NCI-H748 (cell line): ENCODE measurements at regions not wholly inside any gene's neighbourhood (a gene's known extent, or its start where the extent isn't known, plus 50 kb on each side); places are given as distances from the start of the nearest gene placed in this dataset.

Experiments
- DNase-seq: peaks from one replicate; lab custom pipeline; 2025; ENCODE audit not compliant: unreplicated experiment; lab: John Stamatoyannopoulos, UW

GRCh38 chr12:127401005-127401404, 866.0 kb upstream of the TMEM132C start:
- no peak for DNase-seq

GRCh38 chr12:127401536-127401935, 865.4 kb upstream of the TMEM132C start:
- DNase-seq: no peak

GRCh38 chr12:127411166-127411915, 855.6 kb upstream of the TMEM132C start:
- no peak for DNase-seq

- no peak for DNase-seq
Observed at GRCh38 chr12:127411981-127412380, 855.0 kb upstream of the TMEM132C start.

- DNase-seq: no peak
Observed at GRCh38 chr12:127412866-127413265, 854.1 kb upstream of the TMEM132C start.

- DNase-seq: no peak
Observed at GRCh38 chr12:127414186-127414585, 852.8 kb upstream of the TMEM132C start.

- DNase-seq: no peak
Observed at GRCh38 chr12:127414636-127415035, 852.3 kb upstream of the TMEM132C start.

GRCh38 chr12:127416796-127417195, 850.2 kb upstream of the TMEM132C start:
- no peak for DNase-seq

- no peak for DNase-seq
Observed at GRCh38 chr12:127419111-127419510, 847.9 kb upstream of the TMEM132C start.

GRCh38 chr12:127421614-127422013, 845.4 kb upstream of the TMEM132C start:
- no peak for DNase-seq

GRCh38 chr12:127422935-127423566, 843.9 kb upstream of the TMEM132C start:
- no peak for DNase-seq

GRCh38 chr12:127425474-127425873, 841.5 kb upstream of the TMEM132C start:
- DNase-seq: no peak

- no peak for DNase-seq
Observed at GRCh38 chr12:127428420-127428819, 838.5 kb upstream of the TMEM132C start.

- no peak for DNase-seq
Observed at GRCh38 chr12:127429551-127430285, 837.3 kb upstream of the TMEM132C start.

- no peak for DNase-seq
Observed at GRCh38 chr12:127430401-127430800, 836.6 kb upstream of the TMEM132C start.

GRCh38 chr12:127431177-127431576, 835.8 kb upstream of the TMEM132C start:
- DNase-seq: no peak

GRCh38 chr12:127431594-127431993, 835.4 kb upstream of the TMEM132C start:
- no peak for DNase-seq

- no peak for DNase-seq
Observed at GRCh38 chr12:127435439-127435838, 831.5 kb upstream of the TMEM132C start.

- no peak for DNase-seq
Observed at GRCh38 chr12:127438512-127439244, 828.3 kb upstream of the TMEM132C start.

GRCh38 chr12:127445581-127446139, 821.3 kb upstream of the TMEM132C start:
- DNase-seq: no peak

GRCh38 chr12:127448906-127449305, 818.1 kb upstream of the TMEM132C start:
- no peak for DNase-seq
